ENCODE measurements at regions not wholly inside any gene's neighbourhood (a gene's known extent, or its start where the extent isn't known, plus 50 kb on each side); places are given as distances from the start of the nearest gene placed in this dataset.
"Not testable (repeated sequence)": the region's sequence is repeated elsewhere in the genome, so short reads cannot be mapped to it uniquely, and the experiment has no call there.

GRCh38 chr14:105713836-105714235 is 187.5 kb downstream of the TMEM121 start:
- DNase-seq = not testable (repeated sequence)

GRCh38 chr14:105718787-105719186 is 192.4 kb downstream of the TMEM121 start:
- not testable (repeated sequence) for DNase-seq

GRCh38 chr14:105720106-105720505 is 193.7 kb downstream of the TMEM121 start:
- not testable (repeated sequence) for DNase-seq

GRCh38 chr14:105720852-105721601 is 194.6 kb downstream of the TMEM121 start:
- not testable (repeated sequence) for DNase-seq

- not testable (repeated sequence) for DNase-seq
These were observed 195.2 kb downstream of the TMEM121 start for GRCh38 chr14:105721602-105721970.

GRCh38 chr14:105721996-105722709 is 195.8 kb downstream of the TMEM121 start:
- DNase-seq = not testable (repeated sequence)

- not testable (repeated sequence) for DNase-seq
These were observed 196.9 kb downstream of the TMEM121 start for GRCh38 chr14:105723271-105723670.

GRCh38 chr14:105723776-105724175 is 197.4 kb downstream of the TMEM121 start:
- DNase-seq = not testable (repeated sequence)

- DNase-seq = not testable (repeated sequence)
These were observed 203.5 kb downstream of the TMEM121 start for GRCh38 chr14:105729825-105730368.

GRCh38 chr14:105730731-105731130 is 204.3 kb downstream of the TMEM121 start:
- not testable (repeated sequence) for DNase-seq

- DNase-seq = not testable (repeated sequence)
These were observed 205.0 kb downstream of the TMEM121 start for GRCh38 chr14:105731221-105731985.

GRCh38 chr14:105733081-105734065 is 207.0 kb downstream of the TMEM121 start:
- no peak for DNase-seq

- DNase-seq = not testable (repeated sequence)
These were observed 207.9 kb downstream of the TMEM121 start for GRCh38 chr14:105734241-105734640.

- not testable (repeated sequence) for DNase-seq
These were observed 209.9 kb downstream of the TMEM121 start for GRCh38 chr14:105736331-105736730.

- DNase-seq = no peak
These were observed 211.3 kb downstream of the TMEM121 start for GRCh38 chr14:105737504-105738246.

- DNase-seq = no peak
These were observed 212.3 kb downstream of the TMEM121 start for GRCh38 chr14:105738638-105739037.

GRCh38 chr14:105739331-105740102 is 213.1 kb downstream of the TMEM121 start:
- DNase-seq = no peak

- DNase-seq = not testable (repeated sequence)
These were observed 213.9 kb downstream of the TMEM121 start for GRCh38 chr14:105740272-105740671.

GRCh38 chr14:105740961-105741360 is 214.6 kb downstream of the TMEM121 start:
- not testable (repeated sequence) for DNase-seq

All from GF-D8 (cell line).